Heart left ventricle (tissue), 13 donors: ENCODE measurements at regions not wholly inside any gene's neighbourhood (a gene's known extent, or its start where the extent isn't known, plus 50 kb on each side); places are given as distances from the start of the nearest gene placed in this dataset.

Experiments
- CTCF ChIP-seq, 12 donors: fragments of 200-600 bp; sonication (generic) in 4 of 12; IDR thresholded peaks; one replicate each; pipeline versions ENCODE4 v1.5.0 to v1.8.0; 2018 to 2022; ENCODE audit warnings: antibody characterized with exemption in 12 of 12, mild to moderate bottlenecking in 5 of 12
- POLR2A ChIP-seq, 2 donors: fragments of 450-650 bp; IDR thresholded peaks; one replicate each; pipeline ENCODE4 v1.6.1; 2017; ENCODE audit warnings: antibody characterized with exemption in 2 of 2, mild to moderate bottlenecking in 2 of 2, moderate library complexity in 2 of 2
- donor health status: ischemic (EF 13 %, LVEDD 7.1; RV severe dilation, severe dysfunction).
- donor health status: DM: no; HTN: yes; CAD: no.
- donor health status: DM: no; HTN: no; CAD: no.
- donor health status: ischemic (EF 25% LVEDD 6.9; RV normal size, moderate dysfunction).
- donor health status: ischemic (EF 25% LVEDD 5.7; RV mildly dilated, moderate dysfunction).
- donor health status: ischemic (EF 35%, LVEDD 5.7; RV mildly dilated, moderate dysfunction).
- donor health status: nonischemic (EF 11% LVEDD 7.7; RV severe dilation, severe dysfunction).
- donor health status: DM: yes; HTN: yes; CAD: no.
- donor health status: PGD.
- donor health status: ischemic (EF 29% LVEDD 5.4; RV normal size, mild dysfunction).
- donor health status: nonischemic (EF 23%, LVEDD 6.1; RV moderate dilation, normal function).

- TF ChIP-seq CTCF (IDR thresholded peaks at IDR 0.05) (no peak), POLR2A (IDR thresholded peaks at IDR 0.05) (no peak)
These were observed 64.7 kb upstream of the PLAC8 start for GRCh38 chr4:83179205-83179604.
